ENCODE measurements at regions not wholly inside any gene's neighbourhood (a gene's known extent, or its start where the extent isn't known, plus 50 kb on each side); places are given as distances from the start of the nearest gene placed in this dataset.
"Not testable (repeated sequence)": the region's sequence is repeated elsewhere in the genome, so short reads cannot be mapped to it uniquely, and the experiment has no call there.

DNA sequence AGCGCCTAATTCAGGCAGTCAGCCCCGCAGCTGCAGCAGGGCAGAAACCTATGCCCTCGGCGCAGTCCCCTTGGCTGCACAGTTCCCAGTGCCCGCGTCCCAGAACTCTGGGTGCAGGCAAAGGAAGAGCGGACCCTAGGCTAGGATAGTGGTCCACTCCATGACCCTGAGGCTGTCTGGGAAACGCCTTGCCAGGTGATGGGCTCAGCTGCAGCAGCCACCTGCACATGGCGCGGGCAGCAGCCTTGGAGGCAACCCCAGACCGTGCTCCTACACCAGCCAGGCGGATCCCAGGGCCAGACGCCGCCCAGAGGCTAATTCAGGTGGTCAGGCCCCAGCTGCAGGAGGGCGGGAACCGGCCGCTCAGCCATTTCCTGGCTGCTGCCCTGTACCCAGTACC is 83.0 kb downstream of the POTEC start:
- DNase-seq: not testable (repeated sequence)

GRCh38 chr18:14459826-14460225 is 83.6 kb downstream of the POTEC start:
- DNase-seq: not testable (repeated sequence)

DNA sequence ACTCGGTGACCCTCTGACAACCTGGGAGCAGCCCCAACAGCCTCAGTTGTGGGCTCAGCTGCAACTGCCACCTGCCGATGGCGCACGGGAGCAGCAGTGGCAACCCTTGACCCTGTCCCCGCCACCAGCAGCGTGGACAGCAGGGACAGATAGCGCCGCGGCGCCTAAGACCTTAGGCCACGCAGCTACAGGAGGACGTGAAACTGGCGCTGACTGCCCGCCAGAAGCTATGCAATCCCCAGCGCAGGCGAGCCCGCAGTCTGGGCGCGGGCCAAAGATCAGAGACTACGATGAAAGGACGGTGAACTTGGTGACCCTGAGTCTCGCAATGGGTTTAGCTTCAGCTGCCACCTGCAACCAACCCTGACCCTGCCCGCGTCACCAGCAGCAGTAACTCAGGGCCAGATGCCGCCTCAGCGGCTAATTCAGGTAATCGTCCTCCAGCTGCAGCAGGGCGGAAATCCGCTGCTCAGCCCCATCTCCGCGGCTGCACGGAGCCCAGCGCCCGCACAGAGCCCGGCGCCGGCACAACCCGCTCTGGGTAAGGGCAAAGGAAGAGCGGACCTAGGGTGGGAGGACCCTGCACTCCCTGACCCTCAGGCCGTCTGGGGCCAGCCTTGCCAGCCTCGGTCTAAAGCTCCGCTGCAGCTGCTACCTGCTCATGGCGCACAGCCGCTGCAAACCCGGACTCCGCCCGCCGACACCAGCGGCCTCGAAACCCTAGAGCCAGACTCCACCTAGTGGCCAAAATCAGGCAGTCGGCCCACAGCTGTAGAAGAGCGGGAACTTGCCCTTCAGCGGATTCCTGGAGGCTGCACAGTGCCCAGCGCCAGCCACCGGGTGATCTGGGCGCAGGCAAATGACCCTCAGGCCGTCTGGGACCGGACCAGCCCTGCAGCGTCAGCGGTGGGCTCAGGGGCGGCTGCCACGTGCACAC is 85.1 kb downstream of the POTEC start:
- DNase-seq: peak; percentile 85

DNA sequence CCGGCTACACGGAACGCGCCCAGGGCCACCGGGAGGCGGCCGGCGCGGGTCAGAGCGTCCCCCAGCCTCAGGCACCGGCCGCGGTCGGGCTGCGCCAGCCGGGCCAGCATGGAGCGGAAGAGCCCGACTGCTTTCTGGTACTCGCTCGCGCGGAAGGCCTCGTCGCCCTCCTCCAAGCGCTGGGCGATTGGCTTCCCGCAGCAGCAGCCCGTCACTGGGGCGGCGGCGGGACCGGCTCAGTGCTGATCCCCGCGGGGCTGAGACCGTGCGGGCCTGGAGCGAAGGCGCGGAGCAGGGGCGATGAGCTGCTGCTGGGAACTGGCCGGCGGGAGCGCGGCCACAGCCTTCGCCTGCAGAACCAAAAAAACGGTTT is 92.8 kb downstream of the POTEC start:
- DNase-seq: peak; percentile 71

DNA sequence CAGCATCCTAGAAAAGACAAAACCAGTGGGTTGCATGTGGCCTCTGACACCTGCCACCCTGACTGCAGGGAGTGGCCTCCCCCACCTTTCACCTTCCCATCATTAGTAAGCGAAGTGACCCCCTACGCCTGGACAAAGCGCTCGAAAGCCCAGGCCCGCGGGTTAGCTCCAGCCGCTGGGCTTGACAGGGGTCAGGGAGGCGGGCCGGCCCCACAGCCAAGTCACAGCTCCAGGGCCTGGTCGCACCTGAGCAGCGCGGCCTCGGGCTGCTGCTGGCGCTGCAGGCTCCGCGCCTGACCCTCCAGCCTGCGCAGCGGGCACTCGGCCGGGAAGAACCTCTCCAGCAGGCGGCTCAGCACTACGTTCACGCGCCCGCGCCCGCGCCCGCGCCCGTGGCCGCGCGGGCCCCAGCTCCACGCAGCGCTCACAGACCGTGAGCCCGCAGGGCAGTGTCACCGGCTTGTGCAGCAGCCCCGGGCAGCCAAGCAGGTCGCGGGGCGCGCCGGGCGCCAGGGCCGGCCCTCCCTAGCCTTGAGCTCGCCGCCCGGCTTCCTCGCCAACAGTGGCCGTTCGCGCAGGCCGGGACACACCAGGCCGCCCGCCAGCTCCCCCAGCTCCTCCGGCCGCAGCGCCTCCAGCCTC is 93.3 kb downstream of the POTEC start:
- DNase-seq: peak; percentile 73

DNA sequence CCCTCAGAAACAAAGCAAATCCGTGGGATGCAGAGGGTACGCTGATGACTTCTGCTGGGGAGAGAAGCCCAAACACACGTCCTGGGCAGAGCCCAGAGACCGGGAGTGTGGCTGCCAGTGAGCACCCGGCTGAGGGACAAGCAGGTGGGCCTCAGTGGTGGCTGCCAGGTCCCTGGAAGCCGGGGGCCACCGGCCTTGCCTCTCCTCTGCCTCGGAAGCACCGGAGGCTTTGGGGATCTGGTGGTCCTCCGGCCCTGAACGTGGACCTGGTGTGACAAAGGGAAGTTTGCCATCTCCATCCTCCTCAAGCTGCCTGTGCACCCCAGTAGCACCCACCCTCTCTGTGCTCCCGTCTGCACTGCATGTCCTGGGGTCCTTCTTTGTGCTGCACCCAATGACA is 94.3 kb downstream of the POTEC start:
- not testable (repeated sequence) for DNase-seq

DNA sequence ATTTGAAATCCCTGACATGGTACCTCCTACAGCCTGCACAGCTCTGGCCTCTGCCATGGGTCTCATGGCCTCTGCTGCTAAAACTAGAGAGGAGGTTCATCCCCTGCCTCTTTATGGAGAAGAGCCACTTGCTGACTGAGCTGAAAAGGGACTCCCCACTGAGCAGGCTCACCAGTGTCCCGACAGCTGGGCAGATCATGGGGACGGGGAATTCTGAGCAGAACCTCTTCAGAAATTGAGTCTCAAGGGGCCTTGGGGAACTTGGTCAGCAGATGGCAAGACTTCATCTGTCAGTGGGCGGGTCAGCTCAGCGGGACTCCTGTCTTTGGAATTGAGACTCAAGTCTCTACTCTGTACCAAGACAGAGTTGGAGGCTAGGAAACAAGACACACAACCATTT is 95.7 kb downstream of the POTEC start:
- not testable (repeated sequence) for DNase-seq

DNA sequence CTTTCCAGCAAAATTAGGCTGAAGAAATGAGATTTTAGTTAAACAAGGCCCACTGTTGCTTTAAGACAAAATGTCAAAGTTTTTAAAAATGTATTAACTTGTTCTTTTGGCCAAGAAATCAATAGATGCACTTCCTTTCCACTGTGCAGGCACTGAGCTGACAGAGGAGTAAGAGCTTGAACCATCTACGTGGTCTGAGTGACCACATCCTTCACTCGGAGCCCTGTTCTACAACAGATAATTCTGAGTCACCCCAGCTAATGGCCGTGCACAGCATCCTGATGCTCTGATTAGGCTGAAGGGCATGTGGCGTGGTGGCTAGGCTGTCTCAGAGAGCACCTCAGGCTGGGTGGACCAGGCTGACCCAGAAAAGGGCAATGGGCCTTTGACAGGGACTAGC is 107.9 kb downstream of the POTEC start:
- DNase-seq: not testable (repeated sequence)

DNA sequence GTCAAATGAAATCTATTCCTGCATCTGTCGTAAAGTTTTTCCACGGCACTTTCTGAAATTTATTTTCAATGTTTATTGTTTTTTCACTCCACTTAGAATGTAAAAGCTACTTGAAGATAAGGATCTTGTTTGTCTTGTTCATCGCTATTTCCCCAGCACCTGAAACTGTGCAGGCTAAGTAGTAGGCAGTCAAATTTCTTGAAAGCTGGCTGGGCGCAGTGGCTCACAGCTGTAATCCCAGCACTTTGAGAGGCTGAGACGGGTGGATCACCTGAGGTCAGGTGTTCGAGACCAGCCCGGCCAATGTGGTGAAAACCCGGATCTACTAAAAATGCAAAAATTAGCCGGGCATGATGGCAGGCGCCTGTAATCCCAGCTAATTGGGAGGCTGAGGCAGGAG is 111.0 kb downstream of the POTEC start:
- DNase-seq: not testable (repeated sequence)

DNA sequence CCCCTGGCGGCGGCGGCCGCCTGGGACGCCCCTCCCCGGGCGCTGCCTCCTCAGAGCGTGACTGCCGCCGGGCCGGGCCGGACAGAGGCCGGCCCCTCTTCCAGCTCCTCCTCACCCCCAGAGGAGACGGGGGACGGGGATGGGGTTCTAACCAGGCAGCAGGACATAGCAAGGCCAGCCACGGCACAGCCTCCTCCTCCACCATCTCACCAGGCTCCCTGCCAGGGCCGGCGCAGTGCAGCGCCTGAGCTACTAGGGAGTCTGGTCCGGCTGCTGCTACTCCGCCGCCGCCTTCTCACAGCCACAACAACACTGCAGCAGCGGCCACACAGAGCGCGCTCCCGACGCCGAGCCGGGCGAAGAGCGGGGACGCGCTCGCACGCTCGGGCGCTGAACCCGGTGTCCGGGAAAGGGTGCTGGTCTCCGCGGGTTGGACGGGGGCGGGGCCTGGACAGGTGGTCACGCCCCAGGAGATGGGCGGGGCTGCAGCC is 112.3 kb downstream of the POTEC start:
- peak; percentile 81 for DNase-seq

GRCh38 chr18:14415806-14416205 is 127.6 kb downstream of the POTEC start:
- DNase-seq: peak; percentile 69

- DNase-seq: not testable (repeated sequence)
These were observed 128.0 kb downstream of the POTEC start for GRCh38 chr18:14415399-14415798.

- not testable (repeated sequence) for DNase-seq
These were observed 147.9 kb downstream of the POTEC start for GRCh38 chr18:14395533-14395932.

GRCh38 chr18:14393563-14394103 is 149.8 kb downstream of the POTEC start:
- not testable (repeated sequence) for DNase-seq

DNA sequence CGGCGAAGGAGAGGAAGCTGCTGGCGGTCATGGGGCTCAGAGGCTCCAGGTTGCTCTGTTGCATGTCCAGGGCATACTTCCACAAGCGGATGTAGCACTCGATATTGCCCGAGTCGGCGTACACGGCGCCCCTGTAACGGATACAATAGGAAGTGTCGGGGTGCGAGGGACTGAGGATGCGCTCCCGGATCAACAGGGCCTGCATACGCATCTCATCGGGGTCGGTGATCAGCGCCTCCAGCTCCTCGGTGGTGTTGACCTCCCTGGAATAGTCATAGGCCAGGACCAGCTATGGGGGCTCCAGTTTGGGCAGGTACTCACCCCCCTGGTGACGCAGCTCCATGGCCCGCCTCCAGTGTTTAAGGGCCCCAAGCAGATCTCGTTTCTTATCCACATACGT is 150.8 kb downstream of the POTEC start:
- DNase-seq: not testable (repeated sequence)

GRCh38 chr18:14384961-14385360 is 158.4 kb downstream of the POTEC start:
- DNase-seq: not testable (repeated sequence)

GRCh38 chr18:14382666-14383065 is 160.7 kb downstream of the POTEC start:
- not testable (repeated sequence) for DNase-seq

GRCh38 chr18:14379489-14379888 is 163.9 kb downstream of the POTEC start:
- DNase-seq: not testable (repeated sequence)

DNA sequence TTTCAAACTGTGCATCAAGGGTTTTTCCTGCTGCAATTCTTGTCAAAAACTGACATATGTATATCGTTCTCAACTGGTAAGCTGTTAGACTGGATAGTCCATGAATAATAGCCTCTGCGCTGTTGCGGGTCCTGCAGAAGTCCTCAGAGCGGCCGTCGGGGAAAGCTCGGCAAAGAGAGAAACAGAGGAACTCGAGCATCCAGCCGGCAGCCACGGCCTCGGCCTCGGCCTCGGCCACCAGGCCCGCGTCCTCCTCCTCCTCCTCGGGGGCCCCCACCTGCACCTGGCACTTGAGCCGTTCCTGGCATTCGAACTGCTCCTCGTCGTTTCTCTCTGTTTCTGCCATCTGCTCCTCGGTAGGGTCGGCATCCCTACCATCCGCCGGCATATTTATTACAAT is 165.0 kb downstream of the POTEC start:
- DNase-seq: not testable (repeated sequence)

GRCh38 chr18:14361346-14361745 is 182.1 kb downstream of the POTEC start:
- DNase-seq: not testable (repeated sequence)

DNA sequence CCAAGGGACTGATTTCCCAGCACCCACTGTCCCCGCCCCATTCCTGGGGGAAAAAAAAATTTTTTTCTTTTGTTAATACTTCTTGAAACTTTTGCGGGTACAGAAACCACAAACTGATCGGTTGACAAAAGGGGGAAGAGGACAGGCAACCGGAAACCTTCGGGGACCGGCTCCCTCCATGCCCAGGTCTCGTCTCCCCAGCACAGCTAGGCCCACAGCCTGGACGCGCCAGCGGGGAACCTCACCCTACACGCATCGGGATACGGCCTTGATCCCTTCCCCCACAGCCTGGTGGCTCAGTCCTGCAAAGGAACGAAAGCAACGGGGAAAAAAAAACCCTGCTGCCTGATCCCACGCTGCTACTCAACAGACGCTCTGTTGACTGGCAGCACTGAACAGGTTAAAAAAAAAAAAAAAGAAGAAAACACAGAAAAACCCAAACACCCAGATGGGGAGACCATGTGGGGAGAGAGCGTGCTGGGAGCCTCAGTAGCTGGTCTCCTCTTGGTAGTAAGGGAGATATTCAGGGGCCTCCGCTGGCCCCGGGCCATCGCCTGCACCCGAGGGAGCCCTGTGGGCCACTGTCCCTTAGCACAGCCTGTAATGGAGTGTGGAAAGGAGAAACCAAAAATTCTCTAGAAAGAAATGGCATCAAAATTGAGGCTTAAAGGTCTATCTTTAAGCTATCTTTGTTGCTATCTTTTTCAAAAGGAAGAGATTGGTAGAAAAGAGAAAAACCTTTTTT is 185.7 kb downstream of the POTEC start:
- not testable (repeated sequence) for DNase-seq

DNA sequence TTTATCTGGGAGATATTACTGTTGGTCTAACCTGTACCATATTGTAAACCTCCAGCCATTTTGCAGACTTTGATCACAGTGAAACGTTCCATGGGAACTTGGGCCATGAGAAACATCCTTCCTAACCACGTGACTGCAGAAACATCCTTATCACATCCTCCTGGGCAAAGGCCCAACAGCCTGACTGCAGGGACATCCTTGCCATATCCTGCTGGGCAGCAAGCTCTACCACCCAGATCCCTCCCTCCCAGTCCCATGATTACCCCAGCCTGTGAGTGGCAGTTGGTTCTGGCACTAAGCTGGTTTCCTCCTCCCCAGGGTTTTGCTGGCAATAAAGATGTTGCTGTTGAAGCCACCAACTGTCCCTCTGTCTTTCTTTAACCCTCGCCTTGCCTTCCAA is 201.2 kb downstream of the POTEC start:
- not testable (repeated sequence) for DNase-seq

- DNase-seq: not testable (repeated sequence)
These were observed 203.8 kb upstream of the ZNF519 start for GRCh38 chr18:14336017-14336416.
